OCI-LY3 (cell line): ENCODE measurements at regions not wholly inside any gene's neighbourhood (a gene's known extent, or its start where the extent isn't known, plus 50 kb on each side); places are given as distances from the start of the nearest gene placed in this dataset.

Source experiments
- H2AFZ ChIP-seq: fragments of 200-600, 300-600 bp; shearing (Covaris generic); 2 replicates; pipeline ENCODE4 v1.6.0; 2014; ENCODE audit warnings: antibody characterized with exemption, low read depth, low read length
- H3K27ac ChIP-seq: fragments of 200-600, 300-600 bp; sonication (generic); 2 replicates; pipeline ENCODE4 v1.5.1; 2014; ENCODE audit warnings: mild to moderate bottlenecking, low read length, moderate library complexity, mixed read lengths
- H3K27me3 ChIP-seq: fragments of 200-600, 300-600 bp; sonication (generic); 2 replicates; pipeline ENCODE4 v1.6.1; 2014; ENCODE audit warnings: low read depth, low read length, mixed read lengths
- H3K36me3 ChIP-seq: fragments of 200-600, 300-600 bp; sonication (generic); replicated peaks from 2 replicates; pipeline ENCODE3; 2014; ENCODE audit warnings: low read depth, low read length, mixed read lengths
- H3K4me1 ChIP-seq: fragments of 300-600, 200-600 bp; sonication (generic); 2 replicates; pipeline ENCODE4 v1.6.1; 2014; ENCODE audit warnings: low read length, mixed read lengths
- H3K4me2 ChIP-seq: fragments of 200-600, 300-600 bp; sonication (generic); 2 replicates; pipeline ENCODE4 v1.6.1; 2014; ENCODE audit warnings: low read length, mixed read lengths
- H3K4me3 ChIP-seq: fragments of 300-600, 200-600 bp; sonication (generic); 2 replicates; pipeline ENCODE4 v1.5.1; 2014; ENCODE audit warnings: antibody characterized with exemption, mild to moderate bottlenecking, low read length, moderate library complexity
- H3K79me2 ChIP-seq: fragments of 300-600, 200-600 bp; shearing (Covaris generic); 2 replicates; pipeline ENCODE4 v1.6.1; 2014; ENCODE audit warnings: mild to moderate bottlenecking, low read length, mixed read lengths
- H3K9ac ChIP-seq: fragments of 300-600, 200-600 bp; shearing (Covaris generic); 2 replicates; pipeline ENCODE4 v1.6.0; 2014; ENCODE audit warnings: mild to moderate bottlenecking, low read length, moderate library complexity
- H3K9me3 ChIP-seq: fragments of 200-600, 300-600 bp; shearing (Covaris generic); 2 replicates; pipeline ENCODE4 v1.6.1; 2014; ENCODE audit warnings: low read length, mixed read lengths; ENCODE audit not compliant: insufficient read depth
- H4K20me1 ChIP-seq: fragments of 200-600, 300-600 bp; sonication (generic); 2 replicates; pipeline ENCODE4 v1.6.1; 2016; ENCODE audit warnings: low read length, mixed read lengths; ENCODE audit not compliant: insufficient read depth
- CTCF ChIP-seq: fragments of 200-600, 300-600 bp; sonication (generic); IDR thresholded peaks from 2 replicates; pipeline ENCODE4 v1.5.1; 2014; ENCODE audit warnings: antibody characterized with exemption, low read length, low read depth
- EZH2phosphoT487 ChIP-seq: fragments of 200-600 bp; shearing (Covaris generic); IDR thresholded peaks from 2 replicates; pipeline ENCODE4 v1.6.1; 2018; ENCODE audit warnings: antibody characterized with exemption, mixed run types, low read depth

- Histone ChIP-seq H3K36me3 (no peaks in the 10 kb centered on the region), H3K4me3 (no peak overlapping the region), H3K4me1 (no peaks in the 10 kb centered on the region), H4K20me1 (no peaks in the 10 kb centered on the region), H3K79me2 (no peaks in the 10 kb centered on the region), H3K4me2 (no peak overlapping the region), H3K27ac (no peak overlapping the region), H3K27me3 (no peaks in the 10 kb centered on the region), H3K9ac (no peak overlapping the region), H3K9me3 (no peaks in the 10 kb centered on the region), H2AFZ (no peak overlapping the region)
- TF ChIP-seq EZH2phosphoT487 (no peak), CTCF (no peak)
Measured at GRCh38 chr17:71883258-71883657, 237.6 kb upstream of the SOX9 start.

GRCh38 chr17:71883845-71884244, 237.0 kb upstream of the SOX9 start:
- H3K27me3 ChIP-seq, result no peaks in the 10 kb centered on the region
- H4K20me1 ChIP-seq, result no peaks in the 10 kb centered on the region
- no peak overlapping the region for H2AFZ ChIP-seq
- no peak for TF ChIP-seq CTCF
- TF ChIP-seq EZH2phosphoT487, result no peak
- no peak overlapping the region for H3K9ac ChIP-seq
- H3K79me2 ChIP-seq, result no peaks in the 10 kb centered on the region
- H3K36me3 ChIP-seq, result no peaks in the 10 kb centered on the region
- H3K27ac ChIP-seq, result no peak overlapping the region
- no peak overlapping the region for H3K4me3 ChIP-seq
- no peak overlapping the region for H3K4me2 ChIP-seq
- H3K9me3 ChIP-seq, result no peaks in the 10 kb centered on the region
- no peaks in the 10 kb centered on the region for H3K4me1 ChIP-seq

GRCh38 chr17:71885662-71886061, 235.2 kb upstream of the SOX9 start:
- H3K79me2 ChIP-seq, result no peaks in the 10 kb centered on the region
- no peak overlapping the region for H3K4me2 ChIP-seq
- H2AFZ ChIP-seq, result no peak overlapping the region
- H3K9me3 ChIP-seq, result no peaks in the 10 kb centered on the region
- TF ChIP-seq EZH2phosphoT487 (no peak), CTCF (no peak)
- H4K20me1 ChIP-seq, result no peaks in the 10 kb centered on the region
- H3K4me3 ChIP-seq, result no peak overlapping the region
- no peak overlapping the region for H3K9ac ChIP-seq
- no peak overlapping the region for H3K27ac ChIP-seq
- no peaks in the 10 kb centered on the region for H3K4me1 ChIP-seq
- no peaks in the 10 kb centered on the region; the same call in 1 of the 2 replicates for H3K27me3 ChIP-seq
- no peaks in the 10 kb centered on the region for H3K36me3 ChIP-seq

- H3K9ac ChIP-seq, result no peak overlapping the region
- no peaks in the 10 kb centered on the region for H3K79me2 ChIP-seq
- H4K20me1 ChIP-seq, result no peaks in the 10 kb centered on the region
- no peak overlapping the region for H3K27ac ChIP-seq
- H3K4me1 ChIP-seq, result 0 out of 2 replicates have a peak, but pooled peaks cover 3% of the 10 kb centered on the region
- H3K9me3 ChIP-seq, result no peaks in the 10 kb centered on the region
- H3K4me3 ChIP-seq, result no peak overlapping the region
- no peaks in the 10 kb centered on the region for H3K36me3 ChIP-seq
- no peaks in the 10 kb centered on the region for H3K27me3 ChIP-seq
- no peak overlapping the region for H3K4me2 ChIP-seq
- H2AFZ ChIP-seq, result no peak overlapping the region
- TF ChIP-seq CTCF (no peak), EZH2phosphoT487 (no peak)
Measured at GRCh38 chr17:71899317-71899716, 221.5 kb upstream of the SOX9 start.
